ENCODE measurements at regions not wholly inside any gene's neighbourhood (a gene's known extent, or its start where the extent isn't known, plus 50 kb on each side); places are given as distances from the start of the nearest gene placed in this dataset.

GRCh38 chr1:55445416-55445815 is 230.3 kb upstream of the USP24 start:
- WGBS, 2 donors (ENCODE audit: extremely low coverage in 2 of 2, insufficient read length in 2 of 2, insufficient replicate concordance in 1 of 2), result no CpG with 5 or more reads among the region's 2 CpGs
- H3K27me3 ChIP-seq (ENCODE audit: control insufficient read depth in 3 of 3, insufficient read depth in 3 of 3, low read depth in 1 of 3, low read length in 3 of 3), result no peaks in the 10 kb centered on the region
- H3K9ac ChIP-seq (ENCODE audit: low read depth, low read length, poor library complexity), result no peak overlapping the region
- no peaks in the 10 kb centered on the region for H3K4me1 ChIP-seq (ENCODE audit: control insufficient read depth in 2 of 2, insufficient read depth in 1 of 2, low read depth in 1 of 2, low read length in 2 of 2)
- H2BK120ac ChIP-seq (ENCODE audit: low read depth, low read length), result no peak overlapping the region
- H3K18ac ChIP-seq (ENCODE audit: low read length), result no peak overlapping the region
- H2BK12ac ChIP-seq (ENCODE audit: low read length), result no peak overlapping the region
- H3K4me2 ChIP-seq (ENCODE audit: insufficient read depth, low read length, poor library complexity, severe bottlenecking), result no peak overlapping the region
- no peaks in the 10 kb centered on the region for H3K79me1 ChIP-seq (ENCODE audit: low read depth, low read length)
- no peak overlapping the region for H2BK15ac ChIP-seq (ENCODE audit: low read length)
- no peak for DNase-seq (ENCODE audit: low spot score)
- no peak overlapping the region for H3K14ac ChIP-seq (ENCODE audit: low read length)
- H3K27ac ChIP-seq (replicated peaks; ENCODE audit: low read length), result no peak overlapping the region
- H3K9me3 ChIP-seq (replicated peaks in 1 of 2; ENCODE audit: control insufficient read depth in 2 of 2, insufficient read depth in 1 of 2, low read depth in 1 of 2, low read length in 2 of 2), result no peaks in the 10 kb centered on the region
- H2AK5ac ChIP-seq (ENCODE audit: low read depth, low read length), result no peak overlapping the region
- no peak overlapping the region for H3K23ac ChIP-seq (ENCODE audit: low read depth, low read length, poor library complexity)
- H3K4me3 ChIP-seq (ENCODE audit: low read length in 2 of 2), result no peak overlapping the region
- no peak overlapping the region for H3K4ac ChIP-seq (ENCODE audit: low read length)
- no peak overlapping the region for H4K91ac ChIP-seq (ENCODE audit: low read depth, low read length, poor library complexity)
- no peak overlapping the region for H2AFZ ChIP-seq (ENCODE audit: low read length)
- no peak overlapping the region for H4K8ac ChIP-seq (ENCODE audit: low read depth, low read length)
- no peak overlapping the region for H2BK5ac ChIP-seq (ENCODE audit: low read length)
- H3K36me3 ChIP-seq (replicated peaks in 1 of 2; ENCODE audit: control insufficient read depth in 2 of 2, insufficient read depth in 2 of 2, low read length in 2 of 2), result no peaks in the 10 kb centered on the region

- H3K27me3 ChIP-seq (ENCODE audit: control insufficient read depth in 3 of 3, insufficient read depth in 3 of 3, low read depth in 1 of 3, low read length in 3 of 3), result no peaks in the 10 kb centered on the region
- no CpG with 5 or more reads among the region's 1 CpG for WGBS, 2 donors (ENCODE audit: extremely low coverage in 2 of 2, insufficient read length in 2 of 2, insufficient replicate concordance in 1 of 2)
- no peak overlapping the region for H2BK120ac ChIP-seq (ENCODE audit: low read depth, low read length)
- no peak for DNase-seq (ENCODE audit: low spot score)
- H3K79me1 ChIP-seq (ENCODE audit: low read depth, low read length), result no peaks in the 10 kb centered on the region
- no peak overlapping the region for H2BK5ac ChIP-seq (ENCODE audit: low read length)
- no peak overlapping the region for H3K4me2 ChIP-seq (ENCODE audit: insufficient read depth, low read length, poor library complexity, severe bottlenecking)
- no peak overlapping the region for H2BK12ac ChIP-seq (ENCODE audit: low read length)
- no peak overlapping the region for H3K27ac ChIP-seq (replicated peaks; ENCODE audit: low read length)
- H3K9me3 ChIP-seq (replicated peaks in 1 of 2; ENCODE audit: control insufficient read depth in 2 of 2, insufficient read depth in 1 of 2, low read depth in 1 of 2, low read length in 2 of 2), result no peaks in the 10 kb centered on the region
- no peak overlapping the region for H2AK5ac ChIP-seq (ENCODE audit: low read depth, low read length)
- no peak overlapping the region for H3K9ac ChIP-seq (ENCODE audit: low read depth, low read length, poor library complexity)
- no peak overlapping the region for H4K8ac ChIP-seq (ENCODE audit: low read depth, low read length)
- no peak overlapping the region for H4K91ac ChIP-seq (ENCODE audit: low read depth, low read length, poor library complexity)
- no peaks in the 10 kb centered on the region for H3K4me1 ChIP-seq (ENCODE audit: control insufficient read depth in 2 of 2, insufficient read depth in 1 of 2, low read depth in 1 of 2, low read length in 2 of 2)
- no peak overlapping the region for H3K23ac ChIP-seq (ENCODE audit: low read depth, low read length, poor library complexity)
- H3K4me3 ChIP-seq (ENCODE audit: low read length in 2 of 2), result no peak overlapping the region
- peak overlapping the region; percentile 21 for H3K14ac ChIP-seq (ENCODE audit: low read length)
- H3K36me3 ChIP-seq (replicated peaks in 1 of 2; ENCODE audit: control insufficient read depth in 2 of 2, insufficient read depth in 2 of 2, low read length in 2 of 2), result no peaks in the 10 kb centered on the region
- H2BK15ac ChIP-seq (ENCODE audit: low read length), result no peak overlapping the region
- H3K18ac ChIP-seq (ENCODE audit: low read length), result no peak overlapping the region
- H2AFZ ChIP-seq (ENCODE audit: low read length), result no peak overlapping the region
- no peak overlapping the region for H3K4ac ChIP-seq (ENCODE audit: low read length)
Measured at GRCh38 chr1:55444667-55445066, 229.5 kb upstream of the USP24 start.

GRCh38 chr1:55443175-55443915 is 228.2 kb upstream of the USP24 start:
- Histone ChIP-seq H3K9ac (ENCODE audit: low read depth, low read length, poor library complexity) (no peak overlapping the region), H3K14ac (ENCODE audit: low read length) (no peak overlapping the region), H3K18ac (ENCODE audit: low read length) (no peak overlapping the region), H2AFZ (ENCODE audit: low read length) (no peak overlapping the region), H2BK120ac (ENCODE audit: low read depth, low read length) (no peak overlapping the region), H4K91ac (ENCODE audit: low read depth, low read length, poor library complexity) (no peak overlapping the region), H3K4me2 (ENCODE audit: insufficient read depth, low read length, poor library complexity, severe bottlenecking) (no peak overlapping the region), H3K79me1 (ENCODE audit: low read depth, low read length) (no peaks in the 10 kb centered on the region), H3K27ac (replicated peaks; ENCODE audit: low read length) (no peak overlapping the region), H3K9me3 (replicated peaks in 1 of 2; ENCODE audit: control insufficient read depth in 2 of 2, insufficient read depth in 1 of 2, low read depth in 1 of 2, low read length in 2 of 2) (no peaks in the 10 kb centered on the region), H4K8ac (ENCODE audit: low read depth, low read length) (peak overlapping the region; percentile 23), H2BK15ac (ENCODE audit: low read length) (no peak overlapping the region), H3K23ac (ENCODE audit: low read depth, low read length, poor library complexity) (no peak overlapping the region), H3K4ac (ENCODE audit: low read length) (no peak overlapping the region), H2BK5ac (ENCODE audit: low read length) (no peak overlapping the region), H3K27me3 (ENCODE audit: control insufficient read depth in 3 of 3, insufficient read depth in 3 of 3, low read depth in 1 of 3, low read length in 3 of 3) (no peaks in the 10 kb centered on the region), H3K4me3 (ENCODE audit: low read length in 2 of 2) (no peak overlapping the region), H3K4me1 (ENCODE audit: control insufficient read depth in 2 of 2, insufficient read depth in 1 of 2, low read depth in 1 of 2, low read length in 2 of 2) (no peaks in the 10 kb centered on the region), H2AK5ac (ENCODE audit: low read depth, low read length) (no peak overlapping the region), H3K36me3 (replicated peaks in 1 of 2; ENCODE audit: control insufficient read depth in 2 of 2, insufficient read depth in 2 of 2, low read length in 2 of 2) (no peaks in the 10 kb centered on the region), H2BK12ac (ENCODE audit: low read length) (no peak overlapping the region)
- DNase-seq (ENCODE audit: low spot score), result no peak
- WGBS, 2 donors (ENCODE audit: extremely low coverage in 2 of 2, insufficient read length in 2 of 2, insufficient replicate concordance in 1 of 2), result no CpG with 5 or more reads among the region's 7 CpGs

GRCh38 chr1:55441489-55441888 is 226.3 kb upstream of the USP24 start:
- WGBS, 2 donors (ENCODE audit: extremely low coverage in 2 of 2, insufficient read length in 2 of 2, insufficient replicate concordance in 1 of 2), result no CpG with 5 or more reads among the region's 1 CpG

More at GRCh38 chr1:55441489-55441888, 226.3 kb upstream of the USP24 start:
- H3K79me1 ChIP-seq (ENCODE audit: low read depth, low read length), result no peaks in the 10 kb centered on the region
- no peak overlapping the region for H3K23ac ChIP-seq (ENCODE audit: low read depth, low read length, poor library complexity)
- no peak overlapping the region for H3K18ac ChIP-seq (ENCODE audit: low read length)
- H4K8ac ChIP-seq (ENCODE audit: low read depth, low read length), result no peak overlapping the region
- H2AK5ac ChIP-seq (ENCODE audit: low read depth, low read length), result no peak overlapping the region
- no peak overlapping the region for H3K14ac ChIP-seq (ENCODE audit: low read length)
- no peak overlapping the region for H2BK12ac ChIP-seq (ENCODE audit: low read length)
- no peaks in the 10 kb centered on the region for H3K9me3 ChIP-seq (replicated peaks in 1 of 2; ENCODE audit: control insufficient read depth in 2 of 2, insufficient read depth in 1 of 2, low read depth in 1 of 2, low read length in 2 of 2)
- no peak overlapping the region for H4K91ac ChIP-seq (ENCODE audit: low read depth, low read length, poor library complexity)
- no peak overlapping the region for H3K27ac ChIP-seq (replicated peaks; ENCODE audit: low read length)
- H3K9ac ChIP-seq (ENCODE audit: low read depth, low read length, poor library complexity), result no peak overlapping the region
- no peak overlapping the region for H2BK15ac ChIP-seq (ENCODE audit: low read length)
- H3K27me3 ChIP-seq (ENCODE audit: control insufficient read depth in 3 of 3, insufficient read depth in 3 of 3, low read depth in 1 of 3, low read length in 3 of 3), result no peaks in the 10 kb centered on the region
- H3K4ac ChIP-seq (ENCODE audit: low read length), result no peak overlapping the region
- H2BK120ac ChIP-seq (ENCODE audit: low read depth, low read length), result no peak overlapping the region
- H3K36me3 ChIP-seq (replicated peaks in 1 of 2; ENCODE audit: control insufficient read depth in 2 of 2, insufficient read depth in 2 of 2, low read length in 2 of 2), result no peaks in the 10 kb centered on the region
- H3K4me2 ChIP-seq (ENCODE audit: insufficient read depth, low read length, poor library complexity, severe bottlenecking), result no peak overlapping the region
- H2BK5ac ChIP-seq (ENCODE audit: low read length), result no peak overlapping the region
- no peak for DNase-seq (ENCODE audit: low spot score)
- no peaks in the 10 kb centered on the region for H3K4me1 ChIP-seq (ENCODE audit: control insufficient read depth in 2 of 2, insufficient read depth in 1 of 2, low read depth in 1 of 2, low read length in 2 of 2)
- no peak overlapping the region for H3K4me3 ChIP-seq (ENCODE audit: low read length in 2 of 2)
- no peak overlapping the region for H2AFZ ChIP-seq (ENCODE audit: low read length)

All from neuronal stem cell (in vitro differentiated cells).